NT2/D1 (cell line): ENCODE measurements at regions not wholly inside any gene's neighbourhood (a gene's known extent, or its start where the extent isn't known, plus 50 kb on each side); places are given as distances from the start of the nearest gene placed in this dataset.

Experiments used
- SUZ12 ChIP-seq: IDR thresholded peaks from 2 replicates; pipeline ENCODE4 v1.6.1; 2011; ENCODE audit not compliant: insufficient read length, insufficient read depth; ENCODE audit errors: extremely low read depth
- YY1 ChIP-seq: IDR thresholded peaks from 2 replicates; pipeline ENCODE4 v1.6.1; 2011; ENCODE audit not compliant: insufficient read length, insufficient read depth
- ZNF274 ChIP-seq: IDR thresholded peaks from 2 replicates; pipeline ENCODE4 v1.6.1; 2011; ENCODE audit warnings: mild to moderate bottlenecking, low read depth, low read length

DNA sequence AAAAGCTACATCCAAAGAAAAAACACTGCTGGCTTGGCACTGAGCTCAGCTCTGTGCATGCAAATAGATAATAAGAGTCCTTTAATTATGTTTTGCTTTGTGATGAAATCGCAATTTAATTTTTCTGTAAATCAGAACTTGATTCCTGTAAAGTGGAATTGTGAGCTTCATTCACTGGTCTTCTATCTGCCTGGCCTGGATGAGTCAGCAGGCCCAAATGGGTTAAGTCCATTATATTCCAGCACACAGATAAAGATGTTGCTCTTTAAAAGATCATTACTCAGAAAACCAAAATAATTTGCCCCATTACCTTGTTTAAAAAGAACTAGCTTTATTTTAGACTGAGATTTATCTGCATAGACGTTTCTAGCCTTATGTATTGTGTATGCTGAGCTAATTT lies 90.4 kb downstream of the CARTPT start:
- TF ChIP-seq SUZ12: no peak
- TF ChIP-seq YY1: no peak
- TF ChIP-seq ZNF274: no peak
